Endodermal cell (in vitro differentiated cells): ENCODE measurements at regions not wholly inside any gene's neighbourhood (a gene's known extent, or its start where the extent isn't known, plus 50 kb on each side); places are given as distances from the start of the nearest gene placed in this dataset.

ENCODE experiments used
- DNase-seq: peaks from one replicate; pipeline ENCODE4 v3.0.0-alpha.2; 2017
- H3K27ac ChIP-seq: 2 replicates; pipeline ENCODE4 v1.5.1; 2013; ENCODE audit warnings: mild to moderate bottlenecking, low read depth, low read length, moderate library complexity
- H3K27me3 ChIP-seq: 2 replicates; pipeline ENCODE4 v1.6.1; 2013; ENCODE audit warnings: mild to moderate bottlenecking, low read length, moderate library complexity; ENCODE audit not compliant: insufficient read depth, control insufficient read depth, poor library complexity, severe bottlenecking
- H3K36me3 ChIP-seq: 2 replicates; pipeline ENCODE4 v1.7.0; 2013; ENCODE audit warnings: mild to moderate bottlenecking, low read length, moderate library complexity; ENCODE audit not compliant: control insufficient read depth, insufficient read depth
- H3K4me1 ChIP-seq: one replicate; pipeline ENCODE4 v1.7.0; 2013; ENCODE audit warnings: low read length; ENCODE audit not compliant: control insufficient read depth, insufficient read depth
- H3K4me3 ChIP-seq: 2 replicates; pipeline ENCODE4 v1.5.1; 2013; ENCODE audit warnings: mild to moderate bottlenecking, low read length, moderate library complexity
- H3K9ac ChIP-seq: 2 replicates; pipeline ENCODE4 v1.6.1; 2013; ENCODE audit warnings: mild to moderate bottlenecking, low read length, moderate library complexity; ENCODE audit not compliant: poor library complexity, severe bottlenecking; ENCODE audit errors: extremely low read depth
- H3K9me3 ChIP-seq: 2 replicates; pipeline ENCODE4 v1.6.1; 2013; ENCODE audit warnings: mild to moderate bottlenecking, low read length, moderate library complexity; ENCODE audit not compliant: control insufficient read depth
- H3K27ac Mint-ChIP-seq: 2 replicates; pipeline ENCODE4 v1.8.0; 2020; ENCODE audit warnings: mixed read lengths
- H3K27me3 Mint-ChIP-seq: 2 replicates; pipeline ENCODE4 v1.8.0; 2021; ENCODE audit warnings: mild to moderate bottlenecking, mixed read lengths; ENCODE audit not compliant: insufficient read depth
- H3K36me3 Mint-ChIP-seq: 2 replicates; pipeline ENCODE4 v1.8.0; 2020; ENCODE audit warnings: low read depth, mixed read lengths
- H3K4me1 Mint-ChIP-seq: 2 replicates; pipeline ENCODE4 v1.8.0; 2020; ENCODE audit warnings: mixed read lengths
- H3K4me3 Mint-ChIP-seq: 2 replicates; pipeline ENCODE4 v1.8.0; 2020; ENCODE audit warnings: mild to moderate bottlenecking, moderate library complexity, mixed read lengths
- H3K9me3 Mint-ChIP-seq: 2 replicates; pipeline ENCODE4 v1.8.0; 2020; ENCODE audit warnings: mild to moderate bottlenecking, mixed read lengths
- WGBS, 2 experiments: methylation state at CpG; one replicate each; pipeline versions ENCODE4 v1.1.5 to v1.1.7; 2013; ENCODE audit warnings: missing lambda C conversion rate in 2 of 2, mixed read lengths in 1 of 2; ENCODE audit not compliant: insufficient coverage in 1 of 2, insufficient read length in 1 of 2; 5-methylcytosine and 5-hydroxymethylcytosine counted together
- TF ChIP-seq, protein P1 (sequence below): fragments of 200-600 bp; sonication (generic); conservative IDR thresholded peaks from 2 replicates; pipeline ENCODE4 v1.5.0; 2021; ENCODE audit warnings: antibody characterized with exemption, mild to moderate bottlenecking

DNA sequence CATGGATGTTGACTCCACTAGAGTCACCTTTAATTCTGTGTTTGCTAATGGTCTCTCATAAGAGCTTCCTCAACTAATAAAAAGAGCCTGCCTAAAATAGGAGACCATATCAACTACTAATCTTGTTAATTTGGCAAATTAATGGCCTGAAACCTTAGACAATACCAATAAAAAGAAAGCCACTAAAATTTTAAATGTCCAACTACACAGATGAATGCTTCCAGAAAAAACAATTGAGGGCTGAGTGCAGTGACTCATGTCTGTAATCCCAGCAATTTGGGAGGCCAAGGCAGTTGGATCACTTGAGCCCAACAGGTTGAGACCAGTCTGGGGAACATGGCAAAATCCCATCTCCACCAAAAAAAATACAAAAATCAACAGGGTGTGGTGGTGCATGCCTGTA lies 230.9 kb downstream of the NSUN3 start:
- Mint-ChIP-seq H3K36me3 (peaks cover 13% of the 10 kb centered on the region), H3K27ac (no peak overlapping the region), H3K9me3 (peaks cover 17% of the 10 kb centered on the region), H3K4me1 (peaks cover 34% of the 10 kb centered on the region), H3K27me3 (peaks cover 15% of the 10 kb centered on the region), H3K4me3 (no peak overlapping the region)
- DNase-seq, result no peak
- Histone ChIP-seq H3K4me3 (peak overlapping the region; percentile 38), H3K4me1 (peaks cover 3% of the 10 kb centered on the region), H3K9me3 (peaks cover 25% of the 10 kb centered on the region), H3K27me3 (no peaks in the 10 kb centered on the region), H3K36me3 (no peaks in the 10 kb centered on the region), H3K9ac (no peak overlapping the region), H3K27ac (no peak overlapping the region)
- TF ChIP-seq, protein P1, sequence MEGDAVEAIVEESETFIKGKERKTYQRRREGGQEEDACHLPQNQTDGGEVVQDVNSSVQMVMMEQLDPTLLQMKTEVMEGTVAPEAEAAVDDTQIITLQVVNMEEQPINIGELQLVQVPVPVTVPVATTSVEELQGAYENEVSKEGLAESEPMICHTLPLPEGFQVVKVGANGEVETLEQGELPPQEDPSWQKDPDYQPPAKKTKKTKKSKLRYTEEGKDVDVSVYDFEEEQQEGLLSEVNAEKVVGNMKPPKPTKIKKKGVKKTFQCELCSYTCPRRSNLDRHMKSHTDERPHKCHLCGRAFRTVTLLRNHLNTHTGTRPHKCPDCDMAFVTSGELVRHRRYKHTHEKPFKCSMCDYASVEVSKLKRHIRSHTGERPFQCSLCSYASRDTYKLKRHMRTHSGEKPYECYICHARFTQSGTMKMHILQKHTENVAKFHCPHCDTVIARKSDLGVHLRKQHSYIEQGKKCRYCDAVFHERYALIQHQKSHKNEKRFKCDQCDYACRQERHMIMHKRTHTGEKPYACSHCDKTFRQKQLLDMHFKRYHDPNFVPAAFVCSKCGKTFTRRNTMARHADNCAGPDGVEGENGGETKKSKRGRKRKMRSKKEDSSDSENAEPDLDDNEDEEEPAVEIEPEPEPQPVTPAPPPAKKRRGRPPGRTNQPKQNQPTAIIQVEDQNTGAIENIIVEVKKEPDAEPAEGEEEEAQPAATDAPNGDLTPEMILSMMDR, result no peak

DNA sequence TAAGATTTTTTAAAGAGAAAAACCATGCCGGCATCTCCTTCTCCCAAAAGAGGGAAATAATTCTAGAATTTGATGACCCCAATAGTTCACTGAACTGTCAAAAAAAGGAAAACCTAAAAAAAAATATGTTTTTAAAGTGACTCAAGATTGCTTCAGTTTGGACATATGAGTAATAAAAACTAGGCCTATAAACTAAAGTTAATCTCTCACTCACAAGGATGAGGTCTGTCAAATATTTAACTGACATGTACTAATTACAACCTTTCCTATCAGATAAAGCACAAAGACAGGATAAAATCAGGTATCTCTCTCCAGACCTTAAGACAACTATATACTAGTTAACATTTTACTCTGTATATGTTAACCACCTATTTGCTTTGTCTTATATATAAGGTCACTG lies 231.9 kb downstream of the NSUN3 start:
- Histone ChIP-seq H3K4me1 (peaks cover 3% of the 10 kb centered on the region), H3K27ac (no peak overlapping the region), H3K4me3 (no peak overlapping the region), H3K9ac (no peak overlapping the region), H3K9me3 (peaks cover 25% of the 10 kb centered on the region), H3K36me3 (no peaks in the 10 kb centered on the region), H3K27me3 (no peaks in the 10 kb centered on the region)
- no peak overlapping the region for H3K27ac Mint-ChIP-seq
- peaks cover 36% of the 10 kb centered on the region for H3K4me1 Mint-ChIP-seq
- WGBS, 2 experiments, result 100% methylated on average over 1 of the region's 1 CpG
- peaks cover 13% of the 10 kb centered on the region for H3K36me3 Mint-ChIP-seq
- peaks cover 11% of the 10 kb centered on the region for H3K27me3 Mint-ChIP-seq
- no peak for DNase-seq
- H3K9me3 Mint-ChIP-seq, result peaks cover 16% of the 10 kb centered on the region
- TF ChIP-seq, protein P1, result no peak
- no peak overlapping the region for H3K4me3 Mint-ChIP-seq

DNA sequence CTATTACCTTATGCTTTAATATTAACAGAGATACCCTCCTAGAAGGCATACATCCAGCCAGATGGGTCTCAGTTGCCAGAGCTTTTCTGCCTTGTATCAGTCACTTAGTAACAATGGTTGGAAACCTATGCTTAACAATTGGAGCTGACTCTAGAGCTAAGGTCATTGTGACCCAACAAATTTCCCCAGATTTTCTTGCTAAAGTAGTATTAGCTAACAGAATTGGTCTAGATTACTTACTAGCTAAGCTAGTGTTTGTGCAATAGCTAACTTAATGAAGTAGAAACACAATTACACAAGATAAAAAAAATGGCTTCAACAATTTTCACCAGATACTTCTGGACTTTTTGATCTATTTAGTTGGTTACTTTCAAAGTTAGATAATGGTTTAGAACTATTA lies 236.9 kb downstream of the NSUN3 start:
- no peaks in the 10 kb centered on the region for H3K36me3 ChIP-seq
- Mint-ChIP-seq H3K36me3 (no peaks in the 10 kb centered on the region), H3K27me3 (no peaks in the 10 kb centered on the region), H3K4me3 (no peak overlapping the region), H3K4me1 (peaks cover 33% of the 10 kb centered on the region), H3K27ac (no peak overlapping the region), H3K9me3 (peaks cover 4% of the 10 kb centered on the region)
- H3K27ac ChIP-seq, result no peak overlapping the region
- H3K9me3 ChIP-seq, result no peaks in the 10 kb centered on the region
- no peak for DNase-seq
- H3K4me3 ChIP-seq, result no peak overlapping the region
- TF ChIP-seq, protein P1, result no peak
- H3K27me3 ChIP-seq, result no peaks in the 10 kb centered on the region
- H3K4me1 ChIP-seq, result peaks cover 3% of the 10 kb centered on the region
- no peak overlapping the region for H3K9ac ChIP-seq
